IMR-90 (cell line): ENCODE measurements at regions not wholly inside any gene's neighbourhood (a gene's known extent, or its start where the extent isn't known, plus 50 kb on each side); places are given as distances from the start of the nearest gene placed in this dataset.

ENCODE experiments used
- ATAC-seq: fragments of 200-7000 bp; cut with Tn5 transposase; 2 replicates; pipeline ENCODE4 v1.9.1; 2020; ENCODE audit warnings: low read depth, mild to moderate bottlenecking, moderate library complexity
- BruUV-seq: library from RNA; stranded (reverse); fragments of 400-500 nt; replicated peaks from 2 replicates; lab custom pipeline; 2021; lab: Mats Ljungman, UMichigan
- CTCF ChIA-PET: fragments of 300-600 bp; formaldehyde crosslinking; extraction: SDS; loops from one replicate; lab custom pipeline; 2021; ENCODE audit warnings: antibody characterized with exemption; lab: Yijun Ruan, JAX
- POLR2A ChIA-PET: fragments of 300-600 bp; sonication (Branson Sonifier 250); formaldehyde crosslinking; loops from one replicate; lab custom pipeline; 2022; ENCODE audit warnings: antibody characterized with exemption; ENCODE audit not compliant: unreplicated experiment; lab: Charles Lee
- DNase-seq: peaks from one replicate; pipeline ENCODE4 v3.0.0; 2013
- H2AFZ ChIP-seq: replicated peaks from 2 replicates; pipeline ENCODE3; 2013; ENCODE audit warnings: low read length, mild to moderate bottlenecking; ENCODE audit not compliant: poor library complexity
- H2AK5ac ChIP-seq: 2 replicates; pipeline ENCODE4 v1.6.1; 2013; ENCODE audit warnings: low read depth, low read length, inconsistent platforms
- H2AK9ac ChIP-seq: replicated peaks from 2 replicates; pipeline ENCODE3; 2013; ENCODE audit warnings: mild to moderate bottlenecking, low read depth, low read length, moderate library complexity; ENCODE audit not compliant: poor library complexity
- H2BK120ac ChIP-seq: 2 replicates; pipeline ENCODE4 v1.6.1; 2013; ENCODE audit warnings: low read depth, low read length, inconsistent platforms
- H2BK15ac ChIP-seq: 3 replicates; pipeline ENCODE4 v1.6.1; 2013; ENCODE audit warnings: low read depth, low read length, inconsistent platforms
- H2BK20ac ChIP-seq: 2 replicates; pipeline ENCODE4 v1.6.1; 2013; ENCODE audit warnings: low read depth, mild to moderate bottlenecking, inconsistent platforms, low read length, moderate library complexity
- H2BK5ac ChIP-seq: 2 replicates; pipeline ENCODE4 v1.6.1; 2013; ENCODE audit warnings: mild to moderate bottlenecking, low read depth, low read length, inconsistent platforms; ENCODE audit not compliant: poor library complexity, severe bottlenecking
- H3K14ac ChIP-seq: replicated peaks from 2 replicates; pipeline ENCODE4 v1.6.1; 2013; ENCODE audit warnings: low read depth, low read length, inconsistent platforms
- H3K18ac ChIP-seq: 2 replicates; pipeline ENCODE4 v1.6.1; 2013; ENCODE audit warnings: low read depth, low read length, control low read depth
- H3K23ac ChIP-seq: 2 replicates; pipeline ENCODE4 v1.6.1; 2013; ENCODE audit warnings: low read depth, low read length, inconsistent platforms
- H3K27ac ChIP-seq: 2 replicates; pipeline ENCODE4 v1.5.1; 2013; ENCODE audit warnings: mild to moderate bottlenecking, control low read depth, low read length; ENCODE audit not compliant: insufficient read depth
- H3K27me3 ChIP-seq: 2 replicates; pipeline ENCODE4 v1.6.1; 2013; ENCODE audit warnings: low read length; ENCODE audit not compliant: control insufficient read depth, insufficient read depth
- H3K36me3 ChIP-seq: 2 replicates; pipeline ENCODE4 v1.6.1; 2013; ENCODE audit warnings: low read length, mixed read lengths; ENCODE audit not compliant: control insufficient read depth, insufficient read depth
- H3K4ac ChIP-seq: 2 replicates; pipeline ENCODE4 v1.6.1; 2013; ENCODE audit warnings: low read depth, low read length, inconsistent platforms
- H3K4me1 ChIP-seq: 2 replicates; pipeline ENCODE4 v1.6.1; 2013; ENCODE audit warnings: low read length, mixed read lengths; ENCODE audit not compliant: control insufficient read depth, insufficient read depth
- H3K4me2 ChIP-seq: 2 replicates; pipeline ENCODE4 v1.6.1; 2013; ENCODE audit warnings: low read depth, mild to moderate bottlenecking, control low read depth, low read length, moderate library complexity
- H3K4me3 ChIP-seq: 2 replicates; pipeline ENCODE4 v1.5.1; 2013; ENCODE audit warnings: low read depth, mild to moderate bottlenecking, control low read depth, low read length, moderate library complexity; ENCODE audit not compliant: insufficient read depth
- H3K56ac ChIP-seq: 2 replicates; pipeline ENCODE4 v1.6.1; 2013; ENCODE audit warnings: low read length, inconsistent platforms; ENCODE audit not compliant: insufficient read depth; ENCODE audit errors: extremely low read depth
- H3K79me1 ChIP-seq, 2 experiments: 2 replicates each; pipeline ENCODE4 v1.6.1; 2013; ENCODE audit warnings: low read length in 2 of 2, inconsistent platforms in 1 of 2, low read depth in 1 of 2
- H3K9ac ChIP-seq: 2 replicates; pipeline ENCODE4 v1.6.1; 2013; ENCODE audit warnings: low read depth, low read length, control low read depth
- H3K9me1 ChIP-seq: 2 replicates; pipeline ENCODE4 v1.6.1; 2013; ENCODE audit warnings: low read length, inconsistent platforms; ENCODE audit not compliant: insufficient read depth
- H3K9me3 ChIP-seq: 2 replicates; pipeline ENCODE4 v1.6.1; 2013; ENCODE audit warnings: low read length; ENCODE audit not compliant: control insufficient read depth, insufficient read depth
- H4K20me1 ChIP-seq: 2 replicates; pipeline ENCODE4 v1.6.1; 2013; ENCODE audit warnings: low read length, inconsistent platforms; ENCODE audit not compliant: insufficient read depth
- H4K5ac ChIP-seq: 2 replicates; pipeline ENCODE4 v1.6.1; 2013; ENCODE audit warnings: mild to moderate bottlenecking, low read depth, low read length, control low read depth
- H4K8ac ChIP-seq, 2 experiments: 2 replicates each; pipeline ENCODE4 v1.6.1; 2013; ENCODE audit warnings: low read depth in 2 of 2, low read length in 2 of 2, control low read depth in 1 of 2, inconsistent platforms in 1 of 2
- H4K91ac ChIP-seq: 2 replicates; pipeline ENCODE4 v1.6.1; 2013; ENCODE audit warnings: low read depth, low read length, inconsistent platforms; ENCODE audit not compliant: insufficient read depth
- BHLHE40 ChIP-seq: fragments of 150-350 bp; IDR thresholded peaks from 2 replicates; pipeline ENCODE4 v1.6.1; 2016; ENCODE audit warnings: mild to moderate bottlenecking, low read depth, low read length
- CEBPB ChIP-seq: IDR thresholded peaks from 2 replicates; pipeline ENCODE4 v1.6.1; 2012; ENCODE audit warnings: low read depth, low read length, improper control_type of control experiment
- CTCF ChIP-seq: conservative IDR thresholded peaks from 2 replicates; pipeline ENCODE4 v1.5.1; 2012; ENCODE audit warnings: mild to moderate bottlenecking, low read depth, low read length, improper control_type of control experiment
- FOS ChIP-seq: fragments of 150-350 bp; IDR thresholded peaks from 2 replicates; pipeline ENCODE4 v1.6.1; 2016; ENCODE audit warnings: low read depth, low read length
- MAFK ChIP-seq: IDR thresholded peaks from 2 replicates; pipeline ENCODE4 v1.6.1; 2012; ENCODE audit warnings: low read depth, low read length, improper control_type of control experiment
- NFE2L2 ChIP-seq: fragments of 150-350 bp; IDR thresholded peaks from 2 replicates; pipeline ENCODE4 v1.6.1; 2016; ENCODE audit warnings: low read depth, mild to moderate bottlenecking, low read length
- POLR2A ChIP-seq: IDR thresholded peaks from 2 replicates; pipeline ENCODE4 v1.6.1; 2012; ENCODE audit warnings: mild to moderate bottlenecking, low read depth, low read length
- RCOR1 ChIP-seq: IDR thresholded peaks from 2 replicates; pipeline ENCODE4 v1.6.1; 2012; ENCODE audit warnings: mild to moderate bottlenecking, low read length, improper control_type of control experiment; ENCODE audit not compliant: insufficient replicate concordance
- WGBS, 2 experiments: methylation state at CpG; one replicate each; pipeline versions ENCODE4 v1.1.5 to v1.1.7; 2013; ENCODE audit warnings: missing lambda C conversion rate in 2 of 2; ENCODE audit not compliant: insufficient read length in 1 of 2; ENCODE audit errors: extremely low coverage in 2 of 2; 5-methylcytosine and 5-hydroxymethylcytosine counted together
- dilution Hi-C: fragments of 300-500 bp; cut with HindIII; formaldehyde crosslinking; loops from one replicate; pipeline ENCODE4 v1.14.3; 2018; ENCODE audit warnings: low sequenced_read_pairs; ENCODE audit not compliant: unreplicated experiment
- in situ Hi-C: fragments of 300-500 bp; cut with MboI; formaldehyde crosslinking; loops from 3 replicates; pipeline ENCODE4 v1.14.3; 2019; ENCODE audit warnings: low sequenced_read_pairs, inconsistent platforms, mixed read lengths
- intact Hi-C: fragments of 100-400 bp; cut with micrococcal nuclease; formaldehyde crosslinking; loops from 2 replicates; pipeline ENCODE4 v1.10.0; 2022

- no peaks in the 10 kb centered on the region for H3K79me1 ChIP-seq
- in situ Hi-C loops: no loop called here
- no peak for TF ChIP-seq BHLHE40
- no peak for TF ChIP-seq RCOR1
- TF ChIP-seq CEBPB: no peak
- TF ChIP-seq NFE2L2: no peak
- no peak for TF ChIP-seq FOS
- no peak for TF ChIP-seq POLR2A
- TF ChIP-seq CTCF: no peak
- TF ChIP-seq MAFK: no peak
Observed at GRCh38 chr2:226619707-226620106, 179.9 kb downstream of the IRS1 start.

More at GRCh38 chr2:226619707-226620106, 179.9 kb downstream of the IRS1 start:
- no peak overlapping the region for H3K23ac ChIP-seq
- peaks cover 2% of the 10 kb centered on the region; the same call in 1 of the 2 replicates for H3K4me1 ChIP-seq
- H3K9ac ChIP-seq: no peak overlapping the region
- no TSS peak for BruUV-seq
- no peaks in the 10 kb centered on the region for H3K36me3 ChIP-seq
- no peak overlapping the region for H3K4me3 ChIP-seq
- WGBS, 2 experiments: no CpG with 5 or more reads among the region's 3 CpGs
- no peak overlapping the region for H2AK9ac ChIP-seq
- no peaks in the 10 kb centered on the region for H4K20me1 ChIP-seq
- no peak overlapping the region for H4K8ac ChIP-seq
- no peak overlapping the region for H2AK5ac ChIP-seq
- no peak overlapping the region for H3K18ac ChIP-seq
- H3K27me3 ChIP-seq: no peaks in the 10 kb centered on the region
- dilution Hi-C loops (no loop called here), intact Hi-C loops (no loop called here)
- no peak overlapping the region for H3K56ac ChIP-seq
- no peak overlapping the region for H2BK5ac ChIP-seq
- H3K4me2 ChIP-seq: no peak overlapping the region
- no peak overlapping the region for H3K27ac ChIP-seq
- H2BK120ac ChIP-seq: no peak overlapping the region
- H3K4ac ChIP-seq: no peak overlapping the region
- ATAC-seq (no peak), DNase-seq (no peak)
- H3K9me3 ChIP-seq: no peaks in the 10 kb centered on the region; the same call in 1 of the 2 replicates
- H4K5ac ChIP-seq: no peak overlapping the region
- no peak overlapping the region for H2BK15ac ChIP-seq
- H4K91ac ChIP-seq: no peak overlapping the region
- ChIA-PET POLR2A (no interaction called here), CTCF (no interaction called here)
- H3K14ac ChIP-seq: no peak overlapping the region
- no peak overlapping the region for H2AFZ ChIP-seq
- no peak overlapping the region for H2BK20ac ChIP-seq
- no peaks in the 10 kb centered on the region; the same call in 1 of the 2 replicates for H3K9me1 ChIP-seq
